Ascending aorta (tissue), 2 donors: ENCODE measurements at regions not wholly inside any gene's neighbourhood (a gene's known extent, or its start where the extent isn't known, plus 50 kb on each side); places are given as distances from the start of the nearest gene placed in this dataset.

ENCODE experiments used
- DNase-seq, 2 donors: peaks; one replicate each; pipeline ENCODE4 v3.0.0-alpha.2; 2019; ENCODE audit warnings: low spot score in 2 of 2
- H3K27ac ChIP-seq, 2 donors: fragments of 200-600 bp; sonication (generic); one replicate each; pipeline ENCODE4 v1.5.1; 2016 to 2017; ENCODE audit warnings: mild to moderate bottlenecking in 1 of 2
- H3K27me3 ChIP-seq: fragments of 200-600 bp; sonication (generic); one replicate; pipeline ENCODE4 v1.5.1; 2017
- H3K36me3 ChIP-seq, 2 donors: fragments of 200-600 bp; sonication (generic); one replicate each; pipeline ENCODE4 v1.5.1; 2016
- H3K4me1 ChIP-seq, 2 donors: fragments of 200-600 bp; sonication (generic); one replicate each; pipeline ENCODE4 v1.5.1; 2016 to 2017; ENCODE audit warnings: mild to moderate bottlenecking in 1 of 2
- H3K4me3 ChIP-seq, 2 donors: fragments of 200-600 bp; sonication (generic); one replicate each; pipeline ENCODE4 v1.5.1; 2016 to 2017; ENCODE audit warnings: mild to moderate bottlenecking in 1 of 2
- H3K9me3 ChIP-seq, 2 donors: fragments of 200-600 bp; sonication (generic); one replicate each; pipeline ENCODE4 v1.5.1; 2016
- intact Hi-C: fragments of 100-400 bp; cut with DNase I; formaldehyde crosslinking; loops from one replicate; pipeline ENCODE4 v1.15.1; 2023
- TF ChIP-seq, protein P1 (sequence below), 3 experiments: fragments of 200-600 bp in 2 of 3; fragments of 450-650 bp in 1 of 3; sonication (generic) in 2 of 3; IDR thresholded peaks; one replicate each; pipeline ENCODE4 v1.5.1; 2016 to 2019; ENCODE audit warnings: antibody characterized with exemption in 3 of 3, mild to moderate bottlenecking in 1 of 3, moderate library complexity in 1 of 3

DNA sequence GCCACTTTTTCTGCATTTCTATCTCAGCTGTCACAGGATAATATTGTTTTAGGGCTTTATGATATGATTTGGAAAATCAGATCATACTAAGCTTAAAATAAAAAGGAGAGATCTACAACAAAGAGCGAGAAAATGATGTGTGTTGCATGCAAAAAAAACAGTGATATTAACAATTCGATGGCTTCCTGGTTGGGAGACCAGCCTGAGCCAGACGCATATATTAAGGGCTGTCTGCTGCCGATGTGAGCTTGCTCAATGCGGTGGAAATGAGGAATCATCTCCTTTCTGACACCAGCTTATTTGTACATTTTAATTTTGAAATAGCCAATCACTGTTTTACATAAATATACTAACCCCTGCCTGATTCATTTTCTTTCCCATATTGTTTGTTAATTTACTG, 862.6 kb downstream of the USP25 start:
- Histone ChIP-seq H3K9me3 (no peaks in the 10 kb centered on the region), H3K27ac (no peak overlapping the region), H3K36me3 (no peaks in the 10 kb centered on the region), H3K27me3 (no peaks in the 10 kb centered on the region), H3K4me1 (no peaks in the 10 kb centered on the region), H3K4me3 (no peak overlapping the region)
- TF ChIP-seq, protein P1, sequence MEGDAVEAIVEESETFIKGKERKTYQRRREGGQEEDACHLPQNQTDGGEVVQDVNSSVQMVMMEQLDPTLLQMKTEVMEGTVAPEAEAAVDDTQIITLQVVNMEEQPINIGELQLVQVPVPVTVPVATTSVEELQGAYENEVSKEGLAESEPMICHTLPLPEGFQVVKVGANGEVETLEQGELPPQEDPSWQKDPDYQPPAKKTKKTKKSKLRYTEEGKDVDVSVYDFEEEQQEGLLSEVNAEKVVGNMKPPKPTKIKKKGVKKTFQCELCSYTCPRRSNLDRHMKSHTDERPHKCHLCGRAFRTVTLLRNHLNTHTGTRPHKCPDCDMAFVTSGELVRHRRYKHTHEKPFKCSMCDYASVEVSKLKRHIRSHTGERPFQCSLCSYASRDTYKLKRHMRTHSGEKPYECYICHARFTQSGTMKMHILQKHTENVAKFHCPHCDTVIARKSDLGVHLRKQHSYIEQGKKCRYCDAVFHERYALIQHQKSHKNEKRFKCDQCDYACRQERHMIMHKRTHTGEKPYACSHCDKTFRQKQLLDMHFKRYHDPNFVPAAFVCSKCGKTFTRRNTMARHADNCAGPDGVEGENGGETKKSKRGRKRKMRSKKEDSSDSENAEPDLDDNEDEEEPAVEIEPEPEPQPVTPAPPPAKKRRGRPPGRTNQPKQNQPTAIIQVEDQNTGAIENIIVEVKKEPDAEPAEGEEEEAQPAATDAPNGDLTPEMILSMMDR (IDR thresholded peaks at IDR 0.05): no peak
- intact Hi-C loops: no loop called here
- no peak for DNase-seq

DNA sequence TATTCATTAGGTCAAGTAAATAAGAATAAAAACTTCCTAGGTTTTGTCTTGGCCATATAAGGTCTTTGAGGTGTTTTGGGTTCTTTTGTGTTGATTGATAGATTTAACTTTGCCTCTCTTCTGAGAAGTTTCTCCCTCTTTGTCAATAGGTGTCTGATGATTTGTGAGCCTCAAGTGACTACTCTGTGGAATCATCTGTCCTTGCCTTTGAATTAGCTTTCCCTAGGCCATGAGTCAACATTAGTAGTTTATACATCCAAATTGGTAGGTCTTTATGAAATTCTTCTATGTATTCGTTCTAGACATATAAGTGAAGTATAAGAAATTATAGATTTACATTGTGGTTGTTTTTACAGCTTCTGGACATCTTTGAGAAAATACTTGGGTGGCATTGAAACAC, 864.4 kb downstream of the USP25 start:
- DNase-seq: no peak
- Histone ChIP-seq H3K9me3 (no peaks in the 10 kb centered on the region), H3K27ac (no peak overlapping the region), H3K36me3 (no peaks in the 10 kb centered on the region), H3K27me3 (no peaks in the 10 kb centered on the region), H3K4me1 (no peaks in the 10 kb centered on the region), H3K4me3 (no peak overlapping the region)
- intact Hi-C loops: no loop called here
- TF ChIP-seq, protein P1 (IDR thresholded peaks at IDR 0.05): no peak

DNA sequence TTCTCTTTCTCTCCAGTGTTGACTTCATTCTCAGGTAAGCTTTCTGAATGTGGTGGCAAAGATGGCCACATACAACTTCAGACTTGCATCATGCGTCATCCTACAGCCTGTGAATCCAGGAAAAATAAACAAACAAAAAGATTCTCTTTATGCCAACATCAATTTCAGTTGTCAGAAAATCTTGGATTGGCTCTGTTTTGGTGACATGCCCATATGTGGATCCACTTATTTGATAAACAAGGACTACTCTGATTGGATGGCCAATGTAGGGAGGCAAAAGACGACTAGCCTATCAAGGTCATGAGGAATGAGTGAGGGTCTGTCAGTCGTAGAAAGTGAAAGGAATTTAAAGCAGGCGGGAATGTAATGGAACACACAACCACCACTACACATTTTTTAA, 866.6 kb downstream of the USP25 start:
- intact Hi-C loops: no loop called here
- no peaks in the 10 kb centered on the region for H3K9me3 ChIP-seq

DNA sequence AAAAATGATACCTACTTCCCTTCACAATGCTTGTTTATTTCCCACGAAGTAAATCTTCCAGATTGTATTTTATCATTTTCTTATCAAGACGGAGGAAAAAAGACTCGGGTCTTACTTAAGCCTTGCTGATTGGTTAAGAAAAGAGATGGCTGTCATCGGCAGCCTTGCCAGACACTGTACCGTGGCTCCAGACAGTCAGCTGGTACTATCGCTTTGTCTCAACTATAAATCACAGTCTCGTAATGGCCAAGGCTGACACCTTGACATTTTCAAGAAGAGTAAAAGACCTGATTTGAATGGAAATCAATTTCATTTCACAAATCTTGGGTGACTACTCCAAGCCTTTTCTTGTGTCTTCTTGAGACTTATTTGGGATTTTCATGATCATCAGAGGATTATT, 868.0 kb downstream of the USP25 start:
- H3K27me3 ChIP-seq: no peaks in the 10 kb centered on the region
- no peaks in the 10 kb centered on the region for H3K9me3 ChIP-seq

More for the DNA sequence above, 866.6 kb downstream of the USP25 start:
- TF ChIP-seq, protein P1 (IDR thresholded peaks at IDR 0.05): no peak
- Histone ChIP-seq H3K4me1 (no peaks in the 10 kb centered on the region), H3K27ac (no peak overlapping the region), H3K36me3 (no peaks in the 10 kb centered on the region), H3K27me3 (no peaks in the 10 kb centered on the region), H3K4me3 (no peak overlapping the region)
- no peak for DNase-seq

DNA sequence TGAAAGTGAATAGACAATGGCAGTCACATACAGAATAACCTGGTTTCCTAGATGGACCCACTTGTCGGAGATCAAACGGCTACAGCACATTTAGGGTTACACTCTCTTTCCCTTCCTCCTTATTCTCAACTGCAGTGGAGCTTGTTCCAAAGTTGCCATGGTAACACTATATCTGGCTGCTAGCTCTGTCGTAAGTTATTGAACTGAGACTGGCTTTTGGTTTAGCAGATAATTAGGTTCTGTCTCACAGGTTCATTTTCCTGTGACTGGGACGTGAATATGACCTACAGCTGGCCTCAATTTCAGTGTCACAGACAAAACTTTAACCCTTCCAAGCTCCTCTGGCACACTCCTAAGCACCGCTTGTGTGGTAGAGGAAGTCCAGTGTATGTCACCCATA, 875.8 kb downstream of the USP25 start:
- no peaks in the 10 kb centered on the region for H3K27me3 ChIP-seq
- H3K4me3 ChIP-seq: no peak overlapping the region
- no peaks in the 10 kb centered on the region for H3K4me1 ChIP-seq
- no peak for DNase-seq
- TF ChIP-seq, protein P1 (IDR thresholded peaks at IDR 0.05): no peak
- H3K36me3 ChIP-seq: no peaks in the 10 kb centered on the region
- H3K27ac ChIP-seq: no peak overlapping the region
- no peaks in the 10 kb centered on the region for H3K9me3 ChIP-seq
- intact Hi-C loops: no loop called here

More for the DNA sequence above, 868.0 kb downstream of the USP25 start:
- intact Hi-C loops: no loop called here
- TF ChIP-seq, protein P1 (IDR thresholded peaks at IDR 0.05): no peak
- H3K36me3 ChIP-seq: no peaks in the 10 kb centered on the region
- no peaks in the 10 kb centered on the region for H3K4me1 ChIP-seq
- H3K4me3 ChIP-seq: no peak overlapping the region
- DNase-seq: no peak
- no peak overlapping the region for H3K27ac ChIP-seq

DNA sequence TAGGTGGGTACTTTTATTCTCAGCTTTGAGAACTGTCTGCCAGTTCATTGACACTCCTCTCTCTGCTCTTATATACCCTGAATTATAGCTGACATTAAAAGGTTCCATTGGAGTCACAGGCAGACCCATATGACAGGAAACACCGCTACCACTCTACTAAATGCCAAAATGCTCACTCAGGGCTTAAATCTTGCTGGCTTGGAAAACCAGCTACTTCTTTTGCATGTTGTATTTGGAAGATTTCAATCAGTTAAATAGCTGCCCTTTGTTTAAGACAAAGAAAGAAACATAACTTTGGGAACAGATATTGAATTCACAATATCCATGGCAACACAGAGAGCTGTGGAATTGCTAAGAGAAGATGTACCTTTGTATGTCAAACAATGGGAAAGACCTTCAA, 876.5 kb downstream of the USP25 start:
- no peaks in the 10 kb centered on the region for H3K9me3 ChIP-seq
- intact Hi-C loops: no loop called here
- H3K36me3 ChIP-seq: no peaks in the 10 kb centered on the region
- no peak overlapping the region for H3K4me3 ChIP-seq
- H3K4me1 ChIP-seq: no peaks in the 10 kb centered on the region
- no peak overlapping the region for H3K27ac ChIP-seq
- TF ChIP-seq, protein P1 (IDR thresholded peaks at IDR 0.05): no peak
- H3K27me3 ChIP-seq: no peaks in the 10 kb centered on the region
- DNase-seq: no peak
